ENCODE measurements at regions not wholly inside any gene's neighbourhood (a gene's known extent, or its start where the extent isn't known, plus 50 kb on each side); places are given as distances from the start of the nearest gene placed in this dataset.

- TF ChIP-seq CTCF (IDR thresholded peaks at IDR 0.05), result no peak
Measured at GRCh38 chr6:98272060-98272459, 562.3 kb upstream of the POU3F2 start.

GRCh38 chr6:98274691-98275090, 559.7 kb upstream of the POU3F2 start:
- TF ChIP-seq CTCF (IDR thresholded peaks at IDR 0.05), result no peak

DNA sequence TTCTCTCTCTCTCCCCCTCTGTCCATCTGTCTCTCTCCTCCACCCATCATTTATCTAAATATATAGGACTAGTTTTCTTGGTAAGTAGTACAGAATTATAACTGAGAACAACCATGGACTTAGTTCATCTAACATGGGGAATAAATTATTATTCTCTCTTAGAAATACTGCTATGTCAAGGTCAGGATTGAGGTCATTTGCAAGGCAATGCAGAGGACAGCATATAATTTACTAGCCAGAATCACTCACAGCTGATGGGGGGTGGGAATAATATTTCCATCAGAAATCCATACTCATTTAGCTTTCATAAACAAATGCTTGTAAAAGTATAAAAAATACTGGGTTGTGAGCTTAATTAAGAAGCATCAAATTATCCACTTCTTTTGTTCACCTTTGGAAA, 553.9 kb upstream of the POU3F2 start:
- no peak for TF ChIP-seq CTCF (IDR thresholded peaks at IDR 0.05)

DNA sequence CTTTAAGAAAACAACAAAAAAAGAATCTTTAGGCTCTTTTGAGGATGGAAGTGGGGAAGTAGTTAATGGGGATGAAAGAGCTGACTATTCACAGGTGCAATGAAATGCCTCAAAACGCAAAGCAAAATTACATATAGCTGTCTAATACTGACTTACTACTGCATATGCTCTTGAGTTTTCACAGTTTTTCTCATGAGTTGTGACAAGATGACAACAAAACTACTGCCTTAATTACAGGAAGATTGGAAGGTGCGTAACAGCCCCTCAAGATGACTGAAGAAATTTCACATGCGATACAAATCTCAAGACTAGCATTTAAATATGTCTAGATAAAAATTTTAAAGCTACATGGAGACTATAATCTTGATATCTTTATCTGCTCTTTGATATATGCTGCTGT, 547.8 kb upstream of the POU3F2 start:
- no peak for TF ChIP-seq CTCF (IDR thresholded peaks at IDR 0.05)

GRCh38 chr6:98287876-98288275, 546.5 kb upstream of the POU3F2 start:
- TF ChIP-seq CTCF (IDR thresholded peaks at IDR 0.05), result no peak

DNA sequence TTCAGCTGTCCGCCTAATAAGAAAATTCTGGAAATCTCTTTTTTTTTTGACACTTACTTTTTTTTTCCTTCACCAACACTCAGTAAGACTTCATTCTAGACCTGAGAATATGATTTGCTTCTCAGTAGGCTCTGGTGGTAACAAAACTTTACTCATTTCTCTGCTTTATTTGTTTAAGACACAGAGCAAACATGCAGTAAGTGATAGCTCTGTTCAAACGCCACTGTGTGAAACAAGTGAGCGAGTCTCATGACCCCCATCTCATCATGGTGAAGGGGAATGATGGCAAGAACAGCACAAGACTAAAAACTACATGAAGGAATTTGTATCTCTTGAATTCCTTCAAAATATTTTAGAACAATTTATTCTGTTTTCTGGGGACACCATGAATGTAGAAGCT, 541.6 kb upstream of the POU3F2 start:
- TF ChIP-seq CTCF (IDR thresholded peaks at IDR 0.05), result no peak

- TF ChIP-seq CTCF (IDR thresholded peaks at IDR 0.05), result no peak
Measured at GRCh38 chr6:98295515-98296175, 538.7 kb upstream of the POU3F2 start.

DNA sequence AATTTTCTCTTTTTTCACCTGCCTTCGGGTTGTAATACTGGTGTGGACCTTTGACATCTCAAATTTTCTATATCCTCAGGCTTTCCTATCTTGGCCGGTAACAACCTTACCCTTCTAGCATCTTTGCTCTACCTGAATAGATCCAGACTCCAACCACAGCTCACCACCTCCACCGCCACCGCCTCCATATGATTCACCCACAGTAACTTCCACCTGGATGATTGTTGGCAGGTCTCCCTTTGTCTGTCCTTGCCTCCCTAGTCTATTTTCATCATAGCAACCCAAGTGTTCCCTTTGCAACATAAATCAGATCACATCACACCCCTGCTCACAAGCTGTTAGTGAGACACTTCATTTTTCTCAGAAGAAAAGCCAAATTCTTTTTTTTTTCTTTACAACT, 525.8 kb upstream of the POU3F2 start:
- no peak for TF ChIP-seq CTCF (IDR thresholded peaks at IDR 0.05)
